WERI-Rb-1 (cell line): ENCODE measurements at regions not wholly inside any gene's neighbourhood (a gene's known extent, or its start where the extent isn't known, plus 50 kb on each side); places are given as distances from the start of the nearest gene placed in this dataset.
A peak's percentile ranks its signal among the peaks of the same experiment; 100 is the strongest.
"Not testable (repeated sequence)": the region's sequence is repeated elsewhere in the genome, so short reads cannot be mapped to it uniquely, and the experiment has no call there.

ENCODE experiments used
- DNase-seq: peaks from one replicate; pipeline ENCODE4 v3.0.0-alpha.2; 2020
- H3K27ac ChIP-seq: fragments of 250-450 bp; sonication (Bioruptor Pico); 2 replicates; pipeline ENCODE4 v1.5.1; 2020; ENCODE audit warnings: mild to moderate bottlenecking, moderate library complexity
- H3K27me3 ChIP-seq: fragments of 250-450 bp; sonication (Bioruptor Pico); 2 replicates; pipeline ENCODE4 v1.5.1; 2021; ENCODE audit warnings: mild to moderate bottlenecking, low read depth, moderate library complexity; ENCODE audit not compliant: insufficient read depth, severe bottlenecking
- H3K36me3 ChIP-seq: fragments of 250-450 bp; sonication (Bioruptor Pico); 2 replicates; pipeline ENCODE4 v1.5.1; 2020; ENCODE audit warnings: mild to moderate bottlenecking, moderate library complexity
- H3K4me3 ChIP-seq: 2 replicates; pipeline ENCODE4 v1.5.1; 2011; ENCODE audit warnings: low read depth, mild to moderate bottlenecking, control low read depth, low read length
- H3K9me3 ChIP-seq: fragments of 250-450 bp; sonication (Bioruptor Pico); 2 replicates; pipeline ENCODE4 v1.5.1; 2021; ENCODE audit warnings: mild to moderate bottlenecking, moderate library complexity; ENCODE audit not compliant: severe bottlenecking
- TF ChIP-seq, protein P1 (sequence below): IDR thresholded peaks from 2 replicates; pipeline ENCODE4 v1.5.1; 2011; ENCODE audit warnings: low read depth, mild to moderate bottlenecking, control low read depth, inconsistent platforms, low read length

DNA sequence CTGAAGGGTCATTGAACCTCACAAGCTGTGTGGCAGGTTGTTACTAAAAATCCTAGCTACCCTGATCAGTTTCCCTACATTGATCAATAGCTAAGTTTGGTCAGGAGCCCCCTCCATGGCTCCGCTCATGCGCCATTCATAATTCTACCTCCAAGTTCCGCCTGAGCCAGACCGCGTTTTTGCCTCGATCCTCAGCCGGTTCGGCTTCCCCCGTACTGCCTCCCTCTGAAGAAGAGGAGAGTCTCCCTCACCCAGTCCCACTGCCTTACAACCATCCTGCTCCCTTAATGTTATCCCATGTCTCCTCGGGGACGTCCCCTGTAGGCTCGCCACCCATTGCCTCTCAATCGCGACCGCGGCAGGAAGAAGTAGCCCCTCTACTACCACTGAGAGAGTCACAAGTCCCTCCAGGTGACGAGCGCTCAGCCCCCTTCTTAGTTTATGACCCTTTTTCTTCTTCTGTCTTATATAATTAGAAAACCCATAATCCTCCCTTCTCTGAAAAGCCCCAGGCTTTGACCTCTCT is 158.2 kb downstream of the DEFB131A start:
- Histone ChIP-seq H3K27me3 (no peaks in the 10 kb centered on the region), H3K4me3 (no peak overlapping the region), H3K27ac (no peak overlapping the region), H3K9me3 (no peaks in the 10 kb centered on the region), H3K36me3 (no peaks in the 10 kb centered on the region)
- no peak for DNase-seq
- TF ChIP-seq, protein P1, sequence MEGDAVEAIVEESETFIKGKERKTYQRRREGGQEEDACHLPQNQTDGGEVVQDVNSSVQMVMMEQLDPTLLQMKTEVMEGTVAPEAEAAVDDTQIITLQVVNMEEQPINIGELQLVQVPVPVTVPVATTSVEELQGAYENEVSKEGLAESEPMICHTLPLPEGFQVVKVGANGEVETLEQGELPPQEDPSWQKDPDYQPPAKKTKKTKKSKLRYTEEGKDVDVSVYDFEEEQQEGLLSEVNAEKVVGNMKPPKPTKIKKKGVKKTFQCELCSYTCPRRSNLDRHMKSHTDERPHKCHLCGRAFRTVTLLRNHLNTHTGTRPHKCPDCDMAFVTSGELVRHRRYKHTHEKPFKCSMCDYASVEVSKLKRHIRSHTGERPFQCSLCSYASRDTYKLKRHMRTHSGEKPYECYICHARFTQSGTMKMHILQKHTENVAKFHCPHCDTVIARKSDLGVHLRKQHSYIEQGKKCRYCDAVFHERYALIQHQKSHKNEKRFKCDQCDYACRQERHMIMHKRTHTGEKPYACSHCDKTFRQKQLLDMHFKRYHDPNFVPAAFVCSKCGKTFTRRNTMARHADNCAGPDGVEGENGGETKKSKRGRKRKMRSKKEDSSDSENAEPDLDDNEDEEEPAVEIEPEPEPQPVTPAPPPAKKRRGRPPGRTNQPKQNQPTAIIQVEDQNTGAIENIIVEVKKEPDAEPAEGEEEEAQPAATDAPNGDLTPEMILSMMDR = no peak

DNA sequence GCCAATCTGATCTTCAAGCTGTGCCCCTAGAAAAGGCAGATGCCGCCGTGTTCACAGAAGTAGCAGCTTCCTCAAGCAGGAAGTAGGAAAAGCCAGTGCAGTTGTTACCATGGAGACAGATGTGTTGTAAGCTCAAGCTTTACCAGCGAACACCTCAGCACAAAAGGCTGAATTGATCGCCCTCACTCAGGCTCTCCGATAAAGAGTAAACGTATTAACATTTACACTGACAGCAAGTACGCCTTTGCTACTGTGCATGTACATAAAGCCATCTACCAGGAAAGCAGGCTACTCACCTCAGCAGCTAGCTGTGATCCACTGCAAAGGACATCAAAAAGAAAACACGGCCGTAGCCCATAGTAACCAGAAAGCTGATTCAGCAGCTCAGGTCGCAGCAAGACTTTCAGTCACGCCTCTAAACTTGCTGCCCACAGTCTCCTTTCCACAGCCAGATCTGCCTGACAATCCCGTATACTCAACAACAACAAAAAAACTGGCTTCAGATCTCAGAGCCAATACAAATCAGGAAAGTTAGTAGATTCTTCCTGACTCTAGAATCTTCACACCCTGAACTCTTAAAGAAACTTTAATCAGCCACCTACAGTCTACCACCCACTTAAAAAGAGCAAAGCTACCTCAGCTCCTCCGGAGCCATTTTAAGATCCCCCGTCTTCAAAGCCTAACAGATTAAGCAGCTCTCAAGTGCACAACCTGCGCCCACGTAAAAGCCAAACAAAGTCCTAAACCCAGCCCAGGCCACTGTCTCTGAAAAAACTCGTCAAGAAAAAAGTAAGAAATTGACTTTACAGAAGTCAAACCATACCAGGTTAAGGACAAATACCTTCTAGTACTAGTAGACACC is 160.0 kb downstream of the DEFB131A start:
- H3K9me3 ChIP-seq, H3K36me3 ChIP-seq, H3K4me3 ChIP-seq, H3K27ac ChIP-seq, H3K27me3 ChIP-seq, DNase-seq: not testable (repeated sequence)

DNA sequence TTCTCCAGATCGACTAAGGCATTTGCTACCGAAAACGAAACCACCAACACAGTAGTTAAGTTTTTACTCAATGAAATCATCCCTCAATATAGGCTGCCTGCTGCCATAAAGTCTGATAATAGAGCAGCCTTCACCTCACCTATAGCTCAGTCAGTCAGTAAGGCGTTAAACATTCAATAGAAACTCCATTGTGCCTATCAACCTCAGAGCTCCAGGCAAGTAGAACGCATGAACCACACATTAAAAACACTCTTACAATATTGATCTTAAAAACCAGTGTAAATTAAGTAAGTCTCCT is 160.6 kb downstream of the DEFB131A start:
- H3K27me3 ChIP-seq, H3K36me3 ChIP-seq, H3K9me3 ChIP-seq, DNase-seq, H3K27ac ChIP-seq, H3K4me3 ChIP-seq: not testable (repeated sequence)

DNA sequence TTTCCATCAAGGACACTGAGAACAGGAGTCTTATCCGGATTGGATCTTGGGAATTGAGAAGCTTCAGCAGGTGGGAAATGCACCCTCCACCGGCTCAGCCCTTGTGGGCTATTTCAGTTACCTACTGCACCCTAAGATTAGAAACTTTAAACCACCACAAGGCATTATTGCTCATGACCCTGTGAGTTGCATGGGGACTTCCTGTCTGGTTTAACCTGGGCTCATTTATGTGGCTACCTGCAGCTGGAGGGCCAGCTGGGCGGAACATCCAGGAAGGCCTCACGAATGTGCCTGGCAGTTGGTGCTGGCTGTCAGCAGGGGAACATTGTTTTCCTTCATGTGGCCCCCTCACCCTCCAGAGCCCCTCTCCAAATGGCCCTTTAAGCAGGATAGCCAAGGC is 164.1 kb downstream of the DEFB131A start:
- TF ChIP-seq, protein P1 = no peak
- no peaks in the 10 kb centered on the region for H3K36me3 ChIP-seq
- DNase-seq = no peak
- no peak overlapping the region for H3K4me3 ChIP-seq
- H3K9me3 ChIP-seq = no peaks in the 10 kb centered on the region
- H3K27ac ChIP-seq = no peak overlapping the region
- H3K27me3 ChIP-seq = no peaks in the 10 kb centered on the region

DNA sequence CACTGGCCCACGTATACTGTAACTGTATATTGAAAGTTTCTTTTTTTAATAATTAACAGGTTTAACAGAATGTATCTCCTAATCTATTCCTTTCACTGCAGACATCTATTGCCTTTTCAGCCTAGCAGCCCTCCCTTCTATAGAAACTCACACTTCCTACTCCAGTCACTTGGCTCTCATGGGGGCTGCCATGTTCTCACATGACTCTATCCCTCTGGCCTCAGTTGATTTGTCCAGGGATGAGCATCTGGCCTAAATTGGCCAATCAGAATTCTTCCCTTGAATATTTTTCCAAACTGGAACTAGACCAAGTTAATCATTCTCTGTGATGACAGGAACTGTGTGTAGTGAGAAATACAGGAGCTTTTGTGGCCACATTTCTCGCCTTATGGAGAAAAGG is 166.1 kb downstream of the DEFB131A start:
- not testable (repeated sequence) for H3K4me3 ChIP-seq, H3K36me3 ChIP-seq, H3K27me3 ChIP-seq

DNA sequence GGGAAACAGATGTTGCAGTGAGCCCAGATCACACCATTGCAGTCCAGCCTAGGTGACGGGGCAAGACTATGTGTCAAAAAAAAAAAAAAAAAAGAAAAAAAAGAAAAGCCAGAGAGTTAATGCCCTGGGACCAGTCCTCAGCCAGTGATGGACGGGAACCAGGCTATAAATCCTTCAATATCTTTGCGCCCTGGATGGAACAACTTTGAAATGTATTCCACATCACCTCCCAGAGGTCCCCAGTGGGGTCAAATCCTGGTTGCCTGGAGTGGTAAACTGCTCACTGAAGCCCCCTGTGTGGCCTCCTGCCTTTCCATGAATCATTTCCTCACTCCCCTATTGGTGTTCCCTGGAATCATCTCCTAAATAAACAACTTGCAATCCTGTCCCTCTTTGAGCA is 166.9 kb downstream of the DEFB131A start:
- Histone ChIP-seq H3K27ac (no peak overlapping the region), H3K9me3 (no peaks in the 10 kb centered on the region), H3K4me3 (no peak overlapping the region), H3K27me3 (no peaks in the 10 kb centered on the region), H3K36me3 (no peaks in the 10 kb centered on the region)
- TF ChIP-seq, protein P1 = no peak
- DNase-seq = no peak

More for the DNA sequence above, 166.1 kb downstream of the DEFB131A start:
- H3K27ac ChIP-seq, DNase-seq, H3K9me3 ChIP-seq: not testable (repeated sequence)

DNA sequence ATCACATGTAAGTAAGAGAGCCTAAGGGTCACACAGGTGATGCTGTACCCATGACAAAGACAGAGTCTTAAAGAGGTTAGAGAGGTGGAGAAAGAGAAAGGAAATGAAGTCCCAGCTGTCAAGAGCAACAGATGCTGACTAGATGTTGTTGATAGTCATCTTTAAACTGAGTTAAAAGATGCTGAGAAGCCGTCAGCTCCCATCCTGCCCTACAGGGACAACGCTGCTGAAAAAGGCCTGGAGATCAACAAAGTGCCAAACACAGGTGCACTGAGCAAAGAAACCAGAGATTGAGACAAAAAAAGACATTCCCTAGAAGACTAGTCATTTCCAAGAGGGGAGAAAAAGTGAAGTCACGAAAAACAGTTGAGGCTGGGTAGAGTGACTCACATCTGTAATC is 145.0 kb upstream of the DRD5 start:
- H3K27me3 ChIP-seq, H3K27ac ChIP-seq, DNase-seq, H3K36me3 ChIP-seq, H3K9me3 ChIP-seq, H3K4me3 ChIP-seq: not testable (repeated sequence)

DNA sequence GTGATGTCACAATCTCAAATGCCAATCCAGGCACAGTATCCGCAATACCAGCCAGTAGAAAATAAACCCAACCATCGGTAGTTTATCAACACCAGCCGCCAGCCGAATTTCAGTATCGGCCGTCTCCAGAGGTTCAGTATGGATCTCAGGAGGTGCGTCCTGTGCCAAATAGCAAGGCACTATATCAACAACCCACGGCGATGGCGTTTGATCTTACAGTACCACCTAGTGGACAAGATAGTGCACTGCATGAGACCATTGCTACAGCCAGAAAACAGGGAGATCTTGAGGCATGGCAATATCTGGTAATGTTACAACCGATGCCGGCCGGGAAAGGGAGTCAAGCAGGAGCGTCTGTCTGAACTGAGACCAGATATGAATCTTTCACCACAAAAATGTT is 121.8 kb upstream of the DRD5 start:
- TF ChIP-seq, protein P1 = peak; percentile 42; the same call in 1 of the 2 replicates
- not testable (repeated sequence) for DNase-seq

DNA sequence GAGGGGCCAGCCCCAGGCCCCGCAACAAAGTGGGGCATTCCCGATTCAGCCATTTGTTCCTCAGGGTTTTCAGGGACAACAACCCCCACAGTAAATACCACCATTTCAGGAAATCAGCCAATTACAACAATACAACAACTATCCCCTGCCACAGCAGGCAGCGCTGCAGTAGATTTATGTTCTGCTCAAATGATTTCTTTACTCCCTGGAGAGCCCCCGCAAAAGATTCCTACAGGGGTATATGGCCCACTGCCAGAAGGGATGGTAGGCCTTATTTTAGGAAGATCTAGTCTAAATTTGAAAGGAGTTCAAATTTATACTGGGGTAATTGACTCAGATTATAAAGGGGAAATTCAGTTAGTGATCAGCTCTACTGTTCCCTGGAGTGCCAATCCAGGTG is 120.5 kb upstream of the DRD5 start:
- H3K4me3 ChIP-seq, H3K9me3 ChIP-seq, DNase-seq, H3K36me3 ChIP-seq, H3K27ac ChIP-seq, H3K27me3 ChIP-seq: not testable (repeated sequence)

More for the DNA sequence above, 121.8 kb upstream of the DRD5 start:
- H3K36me3 ChIP-seq, H3K27me3 ChIP-seq, H3K27ac ChIP-seq, H3K9me3 ChIP-seq, H3K4me3 ChIP-seq: not testable (repeated sequence)

DNA sequence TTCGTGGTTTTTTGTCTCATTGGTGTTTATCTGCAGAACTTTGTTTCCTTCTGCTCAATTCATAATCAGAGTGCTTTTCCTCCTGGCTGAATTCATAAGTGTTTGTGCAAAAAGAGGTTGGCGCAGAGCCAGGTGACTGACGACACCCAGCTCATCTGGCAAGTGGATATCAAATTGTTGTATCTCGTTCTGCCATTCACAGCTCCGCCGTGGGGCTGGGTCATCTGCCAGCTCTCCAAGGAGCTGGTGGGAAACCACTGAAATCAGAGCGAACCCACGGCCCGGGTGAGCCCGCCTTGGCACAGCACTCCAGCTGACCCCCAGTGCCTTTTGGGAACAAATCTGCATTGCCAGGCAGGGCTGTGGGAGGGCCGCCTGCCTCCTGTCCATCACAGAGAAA is 110.7 kb upstream of the DRD5 start:
- not testable (repeated sequence) for H3K27me3 ChIP-seq, H3K36me3 ChIP-seq, H3K27ac ChIP-seq, DNase-seq, H3K4me3 ChIP-seq, H3K9me3 ChIP-seq

DNA sequence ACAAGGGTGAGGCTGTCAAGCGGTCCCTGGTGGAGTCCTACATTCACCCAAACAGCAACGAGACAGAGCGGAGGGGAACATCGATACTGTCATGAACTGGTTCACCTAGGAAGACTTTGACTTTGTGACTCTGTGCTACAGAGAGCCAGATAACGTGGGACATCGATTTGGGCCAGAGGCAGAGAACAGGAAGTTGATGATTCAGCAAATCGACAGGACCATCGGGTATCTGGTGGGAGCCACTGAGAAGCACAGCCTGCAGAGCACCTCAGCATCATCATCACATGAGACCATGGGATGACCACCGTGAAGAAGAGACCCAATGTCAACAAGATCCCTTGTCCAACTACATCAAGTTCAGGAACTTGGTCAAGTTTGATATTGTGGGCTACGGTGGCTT is 104.1 kb upstream of the DRD5 start:
- not testable (repeated sequence) for H3K36me3 ChIP-seq, H3K27me3 ChIP-seq, H3K4me3 ChIP-seq, H3K27ac ChIP-seq, H3K9me3 ChIP-seq, DNase-seq
